Activated CD8-positive, alpha-beta T cell treated with anti-CD3 and anti-CD28 coated beads, Interleukin-2, amount 10 ng/mL, durations not matched to agents 7 days and 5 days (primary cell): ENCODE measurements at regions not wholly inside any gene's neighbourhood (a gene's known extent, or its start where the extent isn't known, plus 50 kb on each side); places are given as distances from the start of the nearest gene placed in this dataset.

Experiments
- ATAC-seq: fragments of 150-1000 bp; cut with Tn5 transposase; one replicate; pipeline ENCODE4 v1.10.0; 2021; ENCODE audit warnings: moderate library complexity
- CTCF ChIA-PET: fragments of 350-600 bp; sonication (Branson Sonifier 250); formaldehyde crosslinking; loops from one replicate; lab custom pipeline; 2021; ENCODE audit warnings: antibody characterized with exemption; lab: Charles Lee
- POLR2A ChIA-PET: fragments of 350-600 bp; sonication (Branson Sonifier 250); formaldehyde crosslinking; loops from one replicate; lab custom pipeline; 2021; ENCODE audit warnings: antibody characterized with exemption; lab: Charles Lee
- DNase-seq: peaks from one replicate; pipeline ENCODE4 v3.0.0-alpha.2; 2020
- H3K27ac Mint-ChIP-seq: one replicate; pipeline ENCODE4 v1.8.0; 2021; ENCODE audit warnings: mild to moderate bottlenecking, mixed read lengths
- H3K27me3 Mint-ChIP-seq: one replicate; pipeline ENCODE4 v1.8.0; 2021; ENCODE audit warnings: low read depth, mixed read lengths
- H3K36me3 Mint-ChIP-seq: one replicate; pipeline ENCODE4 v1.8.0; 2021; ENCODE audit warnings: low read depth, mixed read lengths
- H3K4me1 Mint-ChIP-seq: one replicate; pipeline ENCODE4 v1.8.0; 2021; ENCODE audit warnings: low read depth, mixed read lengths
- H3K4me3 Mint-ChIP-seq: one replicate; pipeline ENCODE4 v1.8.0; 2021; ENCODE audit warnings: mild to moderate bottlenecking, mixed read lengths
- H3K9me3 Mint-ChIP-seq: one replicate; pipeline ENCODE4 v1.8.0; 2022; ENCODE audit warnings: mixed read lengths; ENCODE audit not compliant: insufficient read depth

- Mint-ChIP-seq H3K4me3 (no peak overlapping the region), H3K27me3 (no peaks in the 10 kb centered on the region), H3K27ac (no peak overlapping the region), H3K36me3 (peaks cover 23% of the 10 kb centered on the region), H3K9me3 (no peaks in the 10 kb centered on the region), H3K4me1 (no peaks in the 10 kb centered on the region)
- ATAC-seq: no peak
- POLR2A ChIA-PET: no interaction called here
- DNase-seq: no peak
- CTCF ChIA-PET: no interaction called here
Measured at GRCh38 chr6:144741659-144742058, 456.5 kb downstream of the UTRN start.

GRCh38 chr6:144742779-144743178, 457.6 kb downstream of the UTRN start:
- POLR2A ChIA-PET: no interaction called here

GRCh38 chr6:144744720-144745119, 459.6 kb downstream of the UTRN start:
- Mint-ChIP-seq H3K4me1 (peaks cover 7% of the 10 kb centered on the region), H3K27ac (no peak overlapping the region), H3K27me3 (no peaks in the 10 kb centered on the region)

More at GRCh38 chr6:144742779-144743178, 457.6 kb downstream of the UTRN start:
- CTCF ChIA-PET: no interaction called here
- H3K9me3 Mint-ChIP-seq: no peaks in the 10 kb centered on the region
- H3K27ac Mint-ChIP-seq: no peak overlapping the region
- ATAC-seq (no peak), DNase-seq (no peak)
- peaks cover 7% of the 10 kb centered on the region for H3K4me1 Mint-ChIP-seq
- H3K27me3 Mint-ChIP-seq: no peaks in the 10 kb centered on the region
- peaks cover 17% of the 10 kb centered on the region for H3K36me3 Mint-ChIP-seq
- no peak overlapping the region for H3K4me3 Mint-ChIP-seq

GRCh38 chr6:144745439-144745838, 460.3 kb downstream of the UTRN start:
- ATAC-seq (no peak), DNase-seq (no peak)
- Mint-ChIP-seq H3K9me3 (no peaks in the 10 kb centered on the region), H3K4me1 (peaks cover 7% of the 10 kb centered on the region), H3K27ac (no peak overlapping the region), H3K36me3 (peaks cover 21% of the 10 kb centered on the region), H3K4me3 (no peak overlapping the region), H3K27me3 (no peaks in the 10 kb centered on the region)
- CTCF ChIA-PET: no interaction called here
- POLR2A ChIA-PET: no interaction called here

More at GRCh38 chr6:144744720-144745119, 459.6 kb downstream of the UTRN start:
- ATAC-seq (no peak), DNase-seq (no peak)
- CTCF ChIA-PET: interaction anchor here (1.1 kb wide), 1 partner anchor 11 kb away, joined by 4 read pairs; no protein-coding TSS in a partner anchor
- POLR2A ChIA-PET: no interaction called here
- Mint-ChIP-seq H3K4me3 (no peak overlapping the region), H3K36me3 (peaks cover 19% of the 10 kb centered on the region), H3K9me3 (no peaks in the 10 kb centered on the region)

GRCh38 chr6:144746902-144747469, 461.9 kb downstream of the UTRN start:
- peaks cover 7% of the 10 kb centered on the region for H3K4me1 Mint-ChIP-seq

GRCh38 chr6:144749263-144749662, 464.1 kb downstream of the UTRN start:
- ChIA-PET CTCF (no interaction called here), POLR2A (no interaction called here)
- DNase-seq (no peak), ATAC-seq (no peak)
- H3K27me3 Mint-ChIP-seq: no peaks in the 10 kb centered on the region
- peaks cover 36% of the 10 kb centered on the region for H3K36me3 Mint-ChIP-seq
- H3K9me3 Mint-ChIP-seq: no peaks in the 10 kb centered on the region
- H3K4me3 Mint-ChIP-seq: no peak overlapping the region
- H3K27ac Mint-ChIP-seq: no peak overlapping the region
- peaks cover 7% of the 10 kb centered on the region for H3K4me1 Mint-ChIP-seq

More at GRCh38 chr6:144746902-144747469, 461.9 kb downstream of the UTRN start:
- Mint-ChIP-seq H3K4me3 (no peak overlapping the region), H3K27ac (peak overlapping the region; percentile 17), H3K27me3 (no peaks in the 10 kb centered on the region), H3K36me3 (peaks cover 28% of the 10 kb centered on the region), H3K9me3 (no peaks in the 10 kb centered on the region)
- ChIA-PET CTCF (interaction anchor here (0.6 to 1.0 kb wide), 2 partner anchors 24 to 161 kb away, joined by 3 read pairs; no protein-coding TSS in a partner anchor), POLR2A (no interaction called here)
- no peak for DNase-seq
- peak; percentile 33 for ATAC-seq

- ChIA-PET POLR2A (no interaction called here), CTCF (interaction anchor here (0.6 to 0.8 kb wide), 2 partner anchors 37 to 168 kb away, joined by 3 read pairs; no protein-coding TSS in a partner anchor)
- H3K27me3 Mint-ChIP-seq: no peaks in the 10 kb centered on the region
- H3K4me1 Mint-ChIP-seq: no peaks in the 10 kb centered on the region
- H3K4me3 Mint-ChIP-seq: no peak overlapping the region
- H3K36me3 Mint-ChIP-seq: peaks cover 48% of the 10 kb centered on the region
- ATAC-seq (no peak), DNase-seq (no peak)
- no peaks in the 10 kb centered on the region for H3K9me3 Mint-ChIP-seq
- no peak overlapping the region for H3K27ac Mint-ChIP-seq
Measured at GRCh38 chr6:144753023-144753705, 468.0 kb downstream of the UTRN start.

GRCh38 chr6:144756469-144756868, 471.3 kb downstream of the UTRN start:
- H3K9me3 Mint-ChIP-seq: no peaks in the 10 kb centered on the region
- ATAC-seq (no peak), DNase-seq (no peak)
- no peaks in the 10 kb centered on the region for H3K27me3 Mint-ChIP-seq
- H3K4me3 Mint-ChIP-seq: no peak overlapping the region
- H3K4me1 Mint-ChIP-seq: no peaks in the 10 kb centered on the region
- ChIA-PET POLR2A (no interaction called here), CTCF (no interaction called here)
- H3K27ac Mint-ChIP-seq: no peak overlapping the region
- H3K36me3 Mint-ChIP-seq: peaks cover 34% of the 10 kb centered on the region

GRCh38 chr6:144757299-144757698, 472.2 kb downstream of the UTRN start:
- Mint-ChIP-seq H3K4me1 (no peaks in the 10 kb centered on the region), H3K4me3 (no peak overlapping the region), H3K9me3 (no peaks in the 10 kb centered on the region), H3K27me3 (no peaks in the 10 kb centered on the region), H3K27ac (no peak overlapping the region), H3K36me3 (peaks cover 34% of the 10 kb centered on the region)
- ChIA-PET POLR2A (no interaction called here), CTCF (no interaction called here)
- DNase-seq (no peak), ATAC-seq (no peak)

GRCh38 chr6:144757730-144758129, 472.6 kb downstream of the UTRN start:
- H3K9me3 Mint-ChIP-seq: no peaks in the 10 kb centered on the region
- H3K4me3 Mint-ChIP-seq: no peak overlapping the region
- no peaks in the 10 kb centered on the region for H3K4me1 Mint-ChIP-seq
- no peak for DNase-seq
- no peak overlapping the region for H3K27ac Mint-ChIP-seq
- ChIA-PET CTCF (no interaction called here), POLR2A (no interaction called here)
- no peaks in the 10 kb centered on the region for H3K27me3 Mint-ChIP-seq
- H3K36me3 Mint-ChIP-seq: peaks cover 32% of the 10 kb centered on the region
- ATAC-seq: no peak

- H3K9me3 Mint-ChIP-seq: no peaks in the 10 kb centered on the region
Measured at GRCh38 chr6:144758602-144759001, 473.5 kb downstream of the UTRN start.

GRCh38 chr6:144762469-144762868, 477.3 kb downstream of the UTRN start:
- no peak for ATAC-seq
- no peak for DNase-seq
- Mint-ChIP-seq H3K27ac (no peak overlapping the region), H3K4me1 (no peaks in the 10 kb centered on the region), H3K9me3 (no peaks in the 10 kb centered on the region), H3K4me3 (no peak overlapping the region), H3K36me3 (peaks cover 24% of the 10 kb centered on the region), H3K27me3 (no peaks in the 10 kb centered on the region)
- ChIA-PET POLR2A (no interaction called here), CTCF (interaction anchor here (1.4 kb wide), 1 partner anchor 10 kb away, joined by 3 read pairs; no protein-coding TSS in a partner anchor)

More at GRCh38 chr6:144758602-144759001, 473.5 kb downstream of the UTRN start:
- Mint-ChIP-seq H3K27ac (no peak overlapping the region), H3K4me3 (no peak overlapping the region), H3K27me3 (no peaks in the 10 kb centered on the region), H3K4me1 (no peaks in the 10 kb centered on the region), H3K36me3 (peaks cover 30% of the 10 kb centered on the region)
- POLR2A ChIA-PET: no interaction called here
- ATAC-seq (no peak), DNase-seq (no peak)
- CTCF ChIA-PET: no interaction called here
